Osteocyte (in vitro differentiated cells): ENCODE measurements at regions not wholly inside any gene's neighbourhood (a gene's known extent, or its start where the extent isn't known, plus 50 kb on each side); places are given as distances from the start of the nearest gene placed in this dataset.

Experiments
- DNase-seq: peaks from one replicate; pipeline ENCODE4 v3.0.0; 2021; ENCODE audit warnings: mixed read lengths; ENCODE audit not compliant: unreplicated experiment; ENCODE audit errors: extremely low spot score
- H3K27ac Mint-ChIP-seq: one replicate; pipeline ENCODE4 v1.8.0; 2021; ENCODE audit warnings: mild to moderate bottlenecking, mixed read lengths; ENCODE audit not compliant: unreplicated experiment
- H3K27me3 Mint-ChIP-seq: one replicate; pipeline ENCODE4 v1.8.0; 2021; ENCODE audit warnings: mixed read lengths; ENCODE audit not compliant: unreplicated experiment
- H3K36me3 Mint-ChIP-seq: one replicate; pipeline ENCODE4 v1.8.0; 2021; ENCODE audit warnings: mixed read lengths; ENCODE audit not compliant: unreplicated experiment
- H3K4me1 Mint-ChIP-seq: one replicate; pipeline ENCODE4 v1.8.0; 2021; ENCODE audit warnings: mixed read lengths; ENCODE audit not compliant: unreplicated experiment
- H3K4me3 Mint-ChIP-seq: one replicate; pipeline ENCODE4 v1.8.0; 2021; ENCODE audit warnings: mild to moderate bottlenecking, moderate library complexity, mixed read lengths; ENCODE audit not compliant: unreplicated experiment
- H3K9me3 Mint-ChIP-seq: one replicate; pipeline ENCODE4 v1.8.0; 2021; ENCODE audit warnings: mixed read lengths; ENCODE audit not compliant: unreplicated experiment
- TF ChIP-seq, protein P1 (sequence below): fragments of 200-600 bp; sonication (generic); IDR thresholded peaks from 2 replicates; pipeline ENCODE4 v1.5.0; 2021; ENCODE audit warnings: antibody characterized with exemption, mild to moderate bottlenecking, moderate library complexity

- TF ChIP-seq, protein P1, sequence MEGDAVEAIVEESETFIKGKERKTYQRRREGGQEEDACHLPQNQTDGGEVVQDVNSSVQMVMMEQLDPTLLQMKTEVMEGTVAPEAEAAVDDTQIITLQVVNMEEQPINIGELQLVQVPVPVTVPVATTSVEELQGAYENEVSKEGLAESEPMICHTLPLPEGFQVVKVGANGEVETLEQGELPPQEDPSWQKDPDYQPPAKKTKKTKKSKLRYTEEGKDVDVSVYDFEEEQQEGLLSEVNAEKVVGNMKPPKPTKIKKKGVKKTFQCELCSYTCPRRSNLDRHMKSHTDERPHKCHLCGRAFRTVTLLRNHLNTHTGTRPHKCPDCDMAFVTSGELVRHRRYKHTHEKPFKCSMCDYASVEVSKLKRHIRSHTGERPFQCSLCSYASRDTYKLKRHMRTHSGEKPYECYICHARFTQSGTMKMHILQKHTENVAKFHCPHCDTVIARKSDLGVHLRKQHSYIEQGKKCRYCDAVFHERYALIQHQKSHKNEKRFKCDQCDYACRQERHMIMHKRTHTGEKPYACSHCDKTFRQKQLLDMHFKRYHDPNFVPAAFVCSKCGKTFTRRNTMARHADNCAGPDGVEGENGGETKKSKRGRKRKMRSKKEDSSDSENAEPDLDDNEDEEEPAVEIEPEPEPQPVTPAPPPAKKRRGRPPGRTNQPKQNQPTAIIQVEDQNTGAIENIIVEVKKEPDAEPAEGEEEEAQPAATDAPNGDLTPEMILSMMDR = no peak
- DNase-seq = no peak
- H3K9me3 Mint-ChIP-seq = peaks cover 35% of the 10 kb centered on the region
- H3K36me3 Mint-ChIP-seq = peaks cover 11% of the 10 kb centered on the region
- no peak overlapping the region for H3K27ac Mint-ChIP-seq
- no peaks in the 10 kb centered on the region for H3K27me3 Mint-ChIP-seq
- H3K4me3 Mint-ChIP-seq = no peak overlapping the region
- H3K4me1 Mint-ChIP-seq = peaks cover 7% of the 10 kb centered on the region
These were observed 83.7 kb upstream of the TP63 start for GRCh38 chr3:189547448-189547847.

- TF ChIP-seq, protein P1 = no peak
- H3K27ac Mint-ChIP-seq = no peak overlapping the region
- peaks cover 11% of the 10 kb centered on the region for H3K36me3 Mint-ChIP-seq
- H3K9me3 Mint-ChIP-seq = peaks cover 35% of the 10 kb centered on the region
- peaks cover 7% of the 10 kb centered on the region for H3K4me1 Mint-ChIP-seq
- no peaks in the 10 kb centered on the region for H3K27me3 Mint-ChIP-seq
- no peak for DNase-seq
- H3K4me3 Mint-ChIP-seq = no peak overlapping the region
These were observed 83.1 kb upstream of the TP63 start for GRCh38 chr3:189548053-189548452.

- Mint-ChIP-seq H3K4me3 (no peak overlapping the region), H3K27ac (no peak overlapping the region), H3K9me3 (peaks cover 23% of the 10 kb centered on the region), H3K27me3 (no peaks in the 10 kb centered on the region), H3K36me3 (peaks cover 11% of the 10 kb centered on the region), H3K4me1 (peaks cover 4% of the 10 kb centered on the region)
- TF ChIP-seq, protein P1 = no peak
- DNase-seq = no peak
These were observed 80.2 kb upstream of the TP63 start for GRCh38 chr3:189551007-189551406.

DNA sequence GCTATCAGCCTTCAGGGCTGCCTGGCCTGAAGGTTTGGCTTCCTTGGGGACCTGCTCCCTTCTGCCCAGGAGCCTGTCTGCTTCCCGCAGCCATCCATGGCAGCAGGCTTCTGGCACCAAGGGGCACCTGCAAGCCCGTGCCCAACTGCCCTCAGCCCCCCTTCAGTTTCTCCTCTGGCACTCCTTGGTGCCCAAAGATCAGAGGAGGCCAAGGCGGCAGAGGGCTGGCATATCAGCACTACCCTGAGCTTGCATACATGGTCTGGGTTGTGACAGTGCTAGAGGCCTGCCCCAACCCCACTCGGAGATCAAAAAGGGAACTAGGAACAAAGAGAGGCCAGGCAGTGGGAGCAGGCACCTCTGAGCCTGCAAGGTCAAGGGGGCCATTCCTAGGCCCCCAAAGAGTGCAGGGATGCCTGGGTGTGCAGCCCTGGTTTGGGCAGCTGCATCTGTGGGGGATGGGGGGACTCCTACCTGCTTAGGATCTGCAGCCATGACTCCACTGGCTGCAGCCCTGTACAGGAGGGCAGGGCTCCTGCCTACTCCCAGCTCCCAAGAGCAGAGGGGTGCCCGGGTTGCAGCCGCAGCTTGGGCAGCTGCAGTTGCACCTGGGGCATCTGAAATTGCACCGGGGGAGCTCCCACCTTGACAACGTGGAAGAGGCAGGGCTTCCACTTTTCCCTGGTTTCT, 76.2 kb upstream of the TP63 start:
- H3K4me1 Mint-ChIP-seq = no peaks in the 10 kb centered on the region
- TF ChIP-seq, protein P1 = no peak
- no peaks in the 10 kb centered on the region for H3K27me3 Mint-ChIP-seq
- DNase-seq = no peak
- H3K4me3 Mint-ChIP-seq = no peak overlapping the region
- H3K9me3 Mint-ChIP-seq = peaks cover 29% of the 10 kb centered on the region
- peaks cover 8% of the 10 kb centered on the region for H3K36me3 Mint-ChIP-seq
- H3K27ac Mint-ChIP-seq = no peak overlapping the region

GRCh38 chr3:189555558-189555881, 75.7 kb upstream of the TP63 start:
- no peaks in the 10 kb centered on the region for H3K4me1 Mint-ChIP-seq
- H3K27ac Mint-ChIP-seq = no peak overlapping the region

More at GRCh38 chr3:189555558-189555881, 75.7 kb upstream of the TP63 start:
- H3K27me3 Mint-ChIP-seq = no peaks in the 10 kb centered on the region
- peaks cover 24% of the 10 kb centered on the region for H3K9me3 Mint-ChIP-seq
- peaks cover 8% of the 10 kb centered on the region for H3K36me3 Mint-ChIP-seq
- no peak overlapping the region for H3K4me3 Mint-ChIP-seq
- TF ChIP-seq, protein P1 = no peak
- DNase-seq = no peak
